B cell (primary cell): ENCODE measurements at regions not wholly inside any gene's neighbourhood (a gene's known extent, or its start where the extent isn't known, plus 50 kb on each side); places are given as distances from the start of the nearest gene placed in this dataset.

Source experiments
- ATAC-seq: fragments of 200-7000 bp; cut with Tn5 transposase; one replicate; pipeline ENCODE4 v1.10.0; 2021; ENCODE audit warnings: low read depth, mild to moderate bottlenecking, moderate number of reproducible peaks, moderate library complexity
- CTCF ChIA-PET: fragments of 350-600 bp; sonication (Branson Sonifier 250); formaldehyde crosslinking; loops from one replicate; lab custom pipeline; 2021; ENCODE audit warnings: antibody characterized with exemption, inconsistent platforms; lab: Charles Lee
- POLR2A ChIA-PET: fragments of 350-600 bp; sonication (Branson Sonifier 250); formaldehyde crosslinking; loops from one replicate; lab custom pipeline; 2021; ENCODE audit warnings: antibody characterized with exemption; lab: Charles Lee
- DNase-seq: peaks from one replicate; pipeline ENCODE4 v3.0.0; 2013
- H2AFZ ChIP-seq: 2 replicates; pipeline ENCODE4 v1.6.1; 2012; ENCODE audit warnings: mild to moderate bottlenecking, low read depth, low read length; ENCODE audit not compliant: insufficient read depth, poor library complexity, severe bottlenecking
- H3K27ac ChIP-seq, 2 donors: 1 replicate in 1 of 2; 2 replicates in 1 of 2; pipeline ENCODE4 v1.5.1; 2012 to 2013; ENCODE audit warnings: low read length in 2 of 2, mild to moderate bottlenecking in 2 of 2, moderate library complexity in 1 of 2
- H3K27me3 ChIP-seq, 4 experiments: fragments of 200-600 bp in 1 of 4; sonication (generic) in 1 of 4; replicated peaks in 1 of 4; 1 replicate in 2 of 4; 2 replicates in 2 of 4; pipeline versions ENCODE4 v1.6.1 to v1.7.0; 2013 to 2016; ENCODE audit warnings: low read length in 3 of 4, mild to moderate bottlenecking in 2 of 4, mixed read lengths in 1 of 4, moderate library complexity in 1 of 4; ENCODE audit not compliant: insufficient read depth in 4 of 4, control insufficient read depth in 3 of 4; ENCODE audit errors: control extremely low read depth in 1 of 4
- H3K36me3 ChIP-seq, 2 experiments: replicated peaks in 1 of 2; 1 replicate in 1 of 2; 2 replicates in 1 of 2; pipeline versions ENCODE4 v1.6.1 to v1.7.1; 2013; ENCODE audit warnings: low read length in 1 of 2; ENCODE audit not compliant: insufficient read depth in 2 of 2, control insufficient read depth in 1 of 2; ENCODE audit errors: control extremely low read depth in 1 of 2, extremely low read depth in 1 of 2
- H3K4me1 ChIP-seq, 2 donors: fragments of 200-600 bp in 1 of 2; sonication (generic) in 1 of 2; 1 replicate in 1 of 2; 2 replicates in 1 of 2; pipeline versions ENCODE4 v1.5.1 to v1.6.1; 2013 to 2017; ENCODE audit warnings: low read length in 2 of 2; ENCODE audit not compliant: control insufficient read depth in 2 of 2, insufficient read depth in 2 of 2
- H3K4me2 ChIP-seq: replicated peaks from 2 replicates; pipeline ENCODE3; 2012; ENCODE audit warnings: mild to moderate bottlenecking, low read depth, low read length; ENCODE audit not compliant: poor library complexity, severe bottlenecking
- H3K4me3 ChIP-seq, 5 experiments: fragments of 200-600 bp in 1 of 5; sonication (generic) in 1 of 5; 1 replicate in 3 of 5; 2 replicates in 2 of 5; pipeline versions ENCODE4 v1.5.1 to v1.7.0; 2011 to 2016; ENCODE audit warnings: low read length in 4 of 5, mild to moderate bottlenecking in 4 of 5, low read depth in 2 of 5, control low read depth in 1 of 5, moderate library complexity in 1 of 5; ENCODE audit not compliant: insufficient read depth in 1 of 5; ENCODE audit errors: control extremely low read depth in 1 of 5, extremely low read depth in 1 of 5
- H3K79me2 ChIP-seq: fragments of 200-600 bp; sonication (generic); one replicate; pipeline ENCODE4 v1.6.0; 2016; ENCODE audit warnings: low read length; ENCODE audit not compliant: control insufficient read depth, insufficient read depth
- H3K9ac ChIP-seq: fragments of 200-600 bp; sonication (generic); 2 replicates; pipeline ENCODE4 v1.6.1; 2017; ENCODE audit warnings: mild to moderate bottlenecking, low read length, moderate library complexity
- H3K9me3 ChIP-seq, 3 donors: one replicate each; pipeline versions ENCODE4 v1.6.1 to v1.7.1; 2013; ENCODE audit warnings: low read length in 2 of 3; ENCODE audit not compliant: control insufficient read depth in 2 of 3, insufficient read depth in 1 of 3; ENCODE audit errors: control extremely low read depth in 1 of 3
- H4K20me1 ChIP-seq: 2 replicates; pipeline ENCODE4 v1.6.0; 2012; ENCODE audit warnings: mild to moderate bottlenecking, low read length; ENCODE audit not compliant: insufficient read depth, control insufficient read depth, poor library complexity, severe bottlenecking
- H3K27ac Mint-ChIP-seq: one replicate; pipeline ENCODE4 v1.8.0; 2021; ENCODE audit warnings: mixed read lengths
- H3K27me3 Mint-ChIP-seq: one replicate; pipeline ENCODE4 v1.8.0; 2021; ENCODE audit warnings: mixed read lengths
- H3K4me1 Mint-ChIP-seq: one replicate; pipeline ENCODE4 v1.8.0; 2021; ENCODE audit warnings: mixed read lengths
- H3K4me3 Mint-ChIP-seq: one replicate; pipeline ENCODE4 v1.8.0; 2021; ENCODE audit warnings: mixed read lengths
- H3K9me3 Mint-ChIP-seq: one replicate; pipeline ENCODE4 v1.8.0; 2022; ENCODE audit warnings: mixed read lengths; ENCODE audit not compliant: insufficient read depth
- CTCF ChIP-seq: fragments of 200-600 bp; IDR thresholded peaks from one replicate; pipeline ENCODE4 v1.8.0; 2022; ENCODE audit warnings: antibody characterized with exemption, mild to moderate bottlenecking
- EZH2 ChIP-seq: IDR thresholded peaks from 2 replicates; pipeline ENCODE4 v1.6.1; 2012; ENCODE audit warnings: borderline replicate concordance, low read depth, mild to moderate bottlenecking, moderate library complexity, low read length; ENCODE audit not compliant: insufficient read depth, poor library complexity, severe bottlenecking
- WGBS: methylation state at CpG from one replicate; pipeline ENCODE4 v1.1.5; 2013; ENCODE audit warnings: missing lambda C conversion rate; ENCODE audit not compliant: insufficient coverage; 5-methylcytosine and 5-hydroxymethylcytosine counted together
- intact Hi-C: fragments of 100-400 bp; cut with micrococcal nuclease; formaldehyde crosslinking; loops from one replicate; pipeline ENCODE4 v1.10.0; 2022

DNA sequence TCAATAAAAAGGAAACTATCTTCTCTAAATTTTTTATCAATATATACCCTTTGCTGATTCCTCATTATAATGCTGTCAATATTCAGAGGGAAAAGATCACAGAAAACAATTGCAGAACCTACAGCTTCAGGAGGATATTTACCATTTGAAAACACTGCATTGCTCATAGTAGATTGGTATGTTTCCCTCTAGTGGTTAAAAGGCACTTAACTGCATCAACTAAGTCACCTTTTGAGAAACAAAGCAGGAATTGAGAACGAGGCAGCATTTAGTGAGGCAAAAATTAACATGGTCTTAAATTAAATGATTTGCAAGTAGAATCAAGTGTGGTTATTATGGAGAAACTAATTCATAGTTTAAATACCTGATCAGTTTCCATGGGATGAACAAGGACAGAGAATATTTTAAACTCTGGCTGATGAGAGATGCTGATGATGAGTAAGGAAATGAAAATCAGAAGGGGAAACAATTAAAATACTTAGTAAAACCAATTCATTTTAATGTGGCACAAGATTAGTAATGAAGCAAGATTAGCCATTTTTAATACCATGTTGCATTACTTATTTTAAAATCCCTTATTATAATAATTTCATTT, 642.1 kb downstream of the EPHA7 start:
- H3K27ac Mint-ChIP-seq, result no peak overlapping the region
- no peaks in the 10 kb centered on the region for H3K9me3 Mint-ChIP-seq
- H3K9ac ChIP-seq, result no peak overlapping the region
- H3K36me3 ChIP-seq, result no peaks in the 10 kb centered on the region
- H4K20me1 ChIP-seq, result no peaks in the 10 kb centered on the region
- H3K27ac ChIP-seq, result no peak overlapping the region
- TF ChIP-seq CTCF (no peak), EZH2 (no peak)
- H2AFZ ChIP-seq, result no peak overlapping the region
- ATAC-seq (no peak), DNase-seq (no peak)
- no peaks in the 10 kb centered on the region for H3K27me3 ChIP-seq
- H3K79me2 ChIP-seq, result no peaks in the 10 kb centered on the region
- H3K4me1 Mint-ChIP-seq, result no peaks in the 10 kb centered on the region
- no peaks in the 10 kb centered on the region for H3K9me3 ChIP-seq
- no peaks in the 10 kb centered on the region for H3K4me1 ChIP-seq
- no peak overlapping the region for H3K4me3 ChIP-seq
- ChIA-PET CTCF (no interaction called here), POLR2A (no interaction called here)
- WGBS, result 20% methylated on average over 1 of the region's 1 CpG
- H3K4me3 Mint-ChIP-seq, result no peak overlapping the region
- intact Hi-C loops, result no loop called here
- no peaks in the 10 kb centered on the region for H3K27me3 Mint-ChIP-seq
- no peak overlapping the region for H3K4me2 ChIP-seq

DNA sequence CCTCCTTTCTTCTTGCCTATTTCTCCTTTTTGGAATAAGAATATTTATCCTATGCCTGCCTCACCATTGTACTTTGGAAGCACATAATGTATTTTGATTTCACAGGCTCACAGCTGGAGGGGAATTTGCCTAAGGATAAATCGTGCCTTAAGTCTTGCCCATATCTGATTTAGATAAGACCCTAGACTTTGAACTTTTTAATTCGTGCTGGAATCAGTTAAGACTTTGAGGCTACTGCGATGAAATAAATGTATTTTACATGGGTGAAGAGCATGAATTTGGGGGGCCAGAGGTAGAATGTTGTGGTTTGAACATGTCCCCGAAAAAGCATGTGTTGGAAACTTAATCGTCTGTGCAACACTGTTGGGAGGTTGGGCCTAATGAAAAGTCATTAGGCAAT, 648.8 kb downstream of the EPHA7 start:
- Mint-ChIP-seq H3K9me3 (no peaks in the 10 kb centered on the region), H3K4me1 (no peaks in the 10 kb centered on the region), H3K4me3 (no peak overlapping the region), H3K27me3 (no peaks in the 10 kb centered on the region), H3K27ac (no peak overlapping the region)
- no peak overlapping the region for H3K27ac ChIP-seq
- WGBS, result 89% methylated on average over 5 of the region's 5 CpGs
- no peaks in the 10 kb centered on the region for H3K4me1 ChIP-seq
- no peaks in the 10 kb centered on the region for H3K79me2 ChIP-seq
- H3K36me3 ChIP-seq, result no peaks in the 10 kb centered on the region
- peaks cover 0 to 6% (median 0%) of the 10 kb centered on the region in 3 donors for H3K9me3 ChIP-seq
- TF ChIP-seq EZH2 (no peak), CTCF (no peak)
- no peaks in the 10 kb centered on the region for H4K20me1 ChIP-seq
- H2AFZ ChIP-seq, result no peak overlapping the region
- ChIA-PET POLR2A (no interaction called here), CTCF (no interaction called here)
- DNase-seq (no peak), ATAC-seq (no peak)
- no peaks in the 10 kb centered on the region for H3K27me3 ChIP-seq
- intact Hi-C loops, result no loop called here
- no peak overlapping the region for H3K4me3 ChIP-seq
- H3K9ac ChIP-seq, result no peak overlapping the region
- H3K4me2 ChIP-seq, result no peak overlapping the region
